A549 (cell line): ENCODE measurements at regions not wholly inside any gene's neighbourhood (a gene's known extent, or its start where the extent isn't known, plus 50 kb on each side); places are given as distances from the start of the nearest gene placed in this dataset.

Experiments used
- ATAC-seq, 2 experiments: fragments of 200-7000 bp in 1 of 2; fragments of >200 bp in 1 of 2; cut with Nextera tagmentation in 1 of 2; cut with Tn5 transposase in 1 of 2; 3 replicates each; pipeline versions ENCODE4 v1.8.0 to v1.9.1; 2018 to 2020; ENCODE audit warnings: mild to moderate bottlenecking in 1 of 2, moderate library complexity in 1 of 2
- CTCF ChIA-PET: fragments of 300-600 bp; sonication (Branson Sonifier 250); formaldehyde crosslinking; extraction: SDS; loops from one replicate; lab custom pipeline; 2021; ENCODE audit warnings: antibody characterized with exemption, inconsistent platforms; lab: Yijun Ruan, JAX
- POLR2A ChIA-PET: fragments of 350-600 bp; formaldehyde crosslinking; extraction: SDS; loops from one replicate; lab custom pipeline; 2021; ENCODE audit warnings: antibody characterized with exemption, inconsistent platforms; lab: Yijun Ruan, JAX
- DNase-seq, 2 experiments: peaks; one replicate each; pipeline versions ENCODE4 v3.0.0 to v3.0.0-alpha.2; 2011 to 2016; ENCODE audit warnings: low read depth in 1 of 2, low spot score in 1 of 2
- FAIRE-seq: peaks from 2 replicates; lab custom pipeline; 2011; peaks lifted over from hg19 to GRCh38; lab: Jason Lieb, UNC
- H3K27ac ChIP-seq, 2 experiments: fragments of >200 bp; sonication (Bioruptor Twin); formaldehyde crosslinking; 3 replicates each; pipeline ENCODE4 v1.5.1; 2016 to 2017
- H3K4me1 ChIP-seq: fragments of >200 bp; sonication (Bioruptor Twin); formaldehyde crosslinking; 3 replicates; pipeline ENCODE4 v1.6.1; 2016
- H3K4me2 ChIP-seq: fragments of >200 bp; sonication (Bioruptor Twin); formaldehyde crosslinking; 3 replicates; pipeline ENCODE4 v1.6.1; 2016
- H3K4me3 ChIP-seq: fragments of >200 bp; sonication (Bioruptor Twin); formaldehyde crosslinking; 3 replicates; pipeline ENCODE4 v1.5.1; 2016
- H3K9me3 ChIP-seq: fragments of >200 bp; sonication (Bioruptor Twin); formaldehyde crosslinking; 3 replicates; pipeline ENCODE4 v1.6.1; 2016
- BCL3 ChIP-seq: fragments of >200 bp; sonication (Bioruptor Twin); formaldehyde crosslinking; IDR thresholded peaks from 3 replicates; pipeline ENCODE4 v1.6.1; 2016
- BHLHE40 ChIP-seq: IDR thresholded peaks from 2 replicates; pipeline ENCODE4 v1.6.1; 2012; ENCODE audit warnings: low read depth, low read length, inconsistent platforms
- CHD2 ChIP-seq: fragments of 150-350 bp; IDR thresholded peaks from 2 replicates; pipeline ENCODE4 v1.6.1; 2014; ENCODE audit warnings: low read length; ENCODE audit not compliant: partially characterized antibody
- CTCF ChIP-seq: fragments of >200 bp; sonication (Bioruptor Twin); formaldehyde crosslinking; IDR thresholded peaks from 3 replicates; pipeline ENCODE4 v1.5.1; 2016
- EHMT2 ChIP-seq: fragments of 200-600 bp; sonication (generic); IDR thresholded peaks from 2 replicates; pipeline ENCODE4 v1.6.1; 2016; ENCODE audit warnings: antibody characterized with exemption, low read depth, mild to moderate bottlenecking, moderate library complexity
- ESRRA ChIP-seq: fragments of 150-350 bp; IDR thresholded peaks from 2 replicates; pipeline ENCODE4 v1.6.1; 2014; ENCODE audit warnings: mild to moderate bottlenecking, low read length, borderline replicate concordance
- FOSB ChIP-seq: fragments of 250-450 bp; sonication (Bioruptor Pico); IDR thresholded peaks from 2 replicates; pipeline ENCODE4 v1.5.0; 2020; ENCODE audit warnings: mild to moderate bottlenecking, moderate library complexity
- FOSL2 ChIP-seq, 2 experiments: fragments of 450-650 bp in 1 of 2; fragments of >200 bp in 1 of 2; sonication (Bioruptor Twin) in 1 of 2; formaldehyde crosslinking; IDR thresholded peaks; 2 replicates each; pipeline versions ENCODE4 v1.5.0 to v1.6.1; 2016 to 2020; ENCODE audit warnings: mild to moderate bottlenecking in 1 of 2, moderate library complexity in 1 of 2
- FOXS1 ChIP-seq: fragments of 250-450 bp; sonication (Bioruptor Pico); IDR thresholded peaks from 2 replicates; pipeline ENCODE4 v1.5.0; 2020; ENCODE audit warnings: mild to moderate bottlenecking, moderate library complexity
- GATA3 ChIP-seq: IDR thresholded peaks from 2 replicates; pipeline ENCODE4 v1.6.1; 2012; ENCODE audit warnings: borderline replicate concordance
- HDAC2 ChIP-seq: fragments of 200-600 bp; sonication (generic); IDR thresholded peaks from 2 replicates; pipeline ENCODE4 v1.6.1; 2016
- HES2 ChIP-seq: fragments of >200 bp; sonication (Bioruptor Twin); formaldehyde crosslinking; IDR thresholded peaks from 2 replicates; pipeline ENCODE4 v1.6.1; 2016
- HOXA7 ChIP-seq: fragments of 250-450 bp; sonication (Bioruptor Pico); IDR thresholded peaks from 2 replicates; pipeline ENCODE4 v1.5.0; 2020; ENCODE audit warnings: mild to moderate bottlenecking, moderate library complexity
- HOXB5 ChIP-seq: fragments of 250-450 bp; sonication (Bioruptor Pico); IDR thresholded peaks from 2 replicates; pipeline ENCODE4 v1.5.0; 2020; ENCODE audit warnings: mild to moderate bottlenecking, moderate library complexity
- JUNB ChIP-seq: fragments of >200 bp; sonication (Bioruptor Twin); formaldehyde crosslinking; IDR thresholded peaks from 2 replicates; pipeline ENCODE4 v1.6.1; 2016
- KDM5A ChIP-seq: fragments of 200-600 bp; sonication (generic); IDR thresholded peaks from 2 replicates; pipeline ENCODE4 v1.6.1; 2016; ENCODE audit warnings: antibody characterized with exemption, mild to moderate bottlenecking
- MAZ ChIP-seq: fragments of 150-350 bp; IDR thresholded peaks from 2 replicates; pipeline ENCODE4 v1.6.1; 2014; ENCODE audit warnings: antibody characterized with exemption, low read depth, low read length, borderline replicate concordance
- MYC ChIP-seq: IDR thresholded peaks from 2 replicates; pipeline ENCODE4 v1.6.1; 2012; ENCODE audit warnings: mild to moderate bottlenecking, inconsistent platforms, low read length, improper control_type of control experiment, borderline replicate concordance
- NFE2L2 ChIP-seq: fragments of 150-350 bp; conservative IDR thresholded peaks from 2 replicates; pipeline ENCODE4 v1.6.1; 2014; ENCODE audit warnings: low read length
- NPAS2 ChIP-seq: fragments of 250-450 bp; sonication (Bioruptor Pico); IDR thresholded peaks from 2 replicates; pipeline ENCODE4 v1.8.0; 2022; ENCODE audit warnings: mild to moderate bottlenecking, moderate library complexity, borderline replicate concordance
- NR3C1 ChIP-seq: fragments of >200 bp; sonication (Bioruptor Twin); formaldehyde crosslinking; IDR thresholded peaks from 3 replicates; pipeline ENCODE4 v1.6.1; 2017
- PHF8 ChIP-seq: fragments of 200-600 bp; sonication (generic); IDR thresholded peaks from 2 replicates; pipeline ENCODE4 v1.6.1; 2016; ENCODE audit warnings: low read depth, mild to moderate bottlenecking, antibody characterized with exemption, moderate library complexity, borderline replicate concordance
- POLR2AphosphoS2 ChIP-seq: conservative IDR thresholded peaks from 2 replicates; pipeline ENCODE4 v1.6.1; 2012; ENCODE audit warnings: low read length, improper control_type of control experiment, inconsistent platforms
- RARB ChIP-seq: fragments of 250-450 bp; sonication (Bioruptor Pico); IDR thresholded peaks from 2 replicates; pipeline ENCODE4 v1.8.0; 2021; ENCODE audit warnings: mild to moderate bottlenecking, moderate library complexity
- RFX5 ChIP-seq: fragments of 450-650 bp; IDR thresholded peaks from 2 replicates; pipeline ENCODE4 v1.7.1; 2014; ENCODE audit warnings: antibody characterized with exemption, mild to moderate bottlenecking, moderate library complexity
- SMC3 ChIP-seq: fragments of >200 bp; sonication (Bioruptor Twin); formaldehyde crosslinking; IDR thresholded peaks from 3 replicates; pipeline ENCODE4 v1.6.1; 2018; ENCODE audit warnings: inconsistent platforms
- TFCP2L1 ChIP-seq: fragments of 250-450 bp; sonication (Bioruptor Pico); IDR thresholded peaks from 2 replicates; pipeline ENCODE4 v1.5.0; 2021; ENCODE audit warnings: mild to moderate bottlenecking
- ZC3H11A ChIP-seq: fragments of 450-650 bp; IDR thresholded peaks from 2 replicates; pipeline ENCODE4 v1.6.1; 2014; ENCODE audit warnings: antibody characterized with exemption, mild to moderate bottlenecking
- ZSCAN20 ChIP-seq: fragments of 250-450 bp; sonication (Bioruptor Pico); IDR thresholded peaks from 2 replicates; pipeline ENCODE4 v1.8.0; 2022; ENCODE audit warnings: mild to moderate bottlenecking, moderate library complexity
- WGBS: methylation state at CpG from one replicate; pipeline ENCODE4 v1.1.6; 2017; ENCODE audit errors: missing lambda C conversion rate; 5-methylcytosine and 5-hydroxymethylcytosine counted together
- TF ChIP-seq, protein P1 (sequence below): fragments of 250-450 bp; sonication (Bioruptor Pico); IDR thresholded peaks from 2 replicates; pipeline ENCODE4 v1.5.0; 2021; ENCODE audit warnings: mild to moderate bottlenecking, moderate library complexity, borderline replicate concordance

DNA sequence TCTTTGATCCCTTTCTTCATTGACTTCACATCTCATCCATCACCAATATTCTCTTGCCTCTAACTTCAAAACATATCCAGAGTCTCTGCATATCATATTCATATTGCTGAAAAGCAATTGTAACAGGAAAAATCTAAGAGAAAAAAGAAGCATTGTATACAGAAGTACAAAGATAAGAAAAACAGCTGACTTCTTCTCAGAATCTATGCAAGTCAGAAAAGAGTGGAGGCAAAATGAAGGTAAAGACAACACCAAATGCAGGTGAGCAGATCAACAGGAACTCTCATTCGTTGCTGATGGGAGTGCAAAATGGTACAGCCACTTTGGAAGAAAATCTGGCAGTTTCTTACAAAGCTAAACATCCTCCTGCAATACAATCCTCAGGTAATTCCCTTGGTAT lies 155.6 kb downstream of the PHF2 start:
- H3K9me3 ChIP-seq = peaks cover 30% of the 10 kb centered on the region
- POLR2A ChIA-PET = no interaction called here
- FAIRE-seq = peak; percentile 63
- H3K4me1 ChIP-seq = no peaks in the 10 kb centered on the region
- no peak overlapping the region for H3K27ac ChIP-seq
- ATAC-seq = no peak
- CTCF ChIA-PET = no interaction called here
- TF ChIP-seq HES2 (no peak), FOXS1 (CRISPR knock-in tag) (no peak), TFCP2L1 (CRISPR knock-in tag) (no peak), BCL3 (no peak), MAZ (no peak), FOSB (CRISPR knock-in tag) (no peak), ZC3H11A (no peak), KDM5A (no peak), ESRRA (no peak), SMC3 (no peak), RARB (CRISPR knock-in tag) (no peak), CTCF (no peak)
- 3% methylated on average over 1 of the region's 1 CpG for WGBS
- no peak overlapping the region for H3K4me2 ChIP-seq
- H3K4me3 ChIP-seq = no peak overlapping the region
- DNase-seq = no peak

GRCh38 chr9:93730648-93731047 lies 154.3 kb downstream of the PHF2 start:
- no peak overlapping the region for H3K27ac ChIP-seq
- ATAC-seq (no peak), DNase-seq (no peak), FAIRE-seq (no peak)
- H3K9me3 ChIP-seq = peaks cover 30% of the 10 kb centered on the region
- WGBS = 17% methylated on average over 7 of the region's 8 CpGs
- POLR2A ChIA-PET = no interaction called here
- no peak overlapping the region for H3K4me3 ChIP-seq
- CTCF ChIA-PET = no interaction called here
- TF ChIP-seq FOSL2 (IDR thresholded peaks at IDR 0.05) (no peak), FOSL2 (CRISPR knock-in tag; IDR thresholded peaks at IDR 0.05) (no peak), MYC (no peak), JUNB (no peak), HOXB5 (CRISPR knock-in tag) (no peak), RFX5 (no peak), PHF8 (no peak), CTCF (no peak), HDAC2 (no peak), NR3C1 (no peak)
- H3K4me2 ChIP-seq = no peak overlapping the region
- H3K4me1 ChIP-seq = no peaks in the 10 kb centered on the region

GRCh38 chr9:93730217-93730616 lies 153.8 kb downstream of the PHF2 start:
- CTCF ChIA-PET = no interaction called here
- POLR2A ChIA-PET = no interaction called here
- FAIRE-seq (no peak), DNase-seq (no peak), ATAC-seq (no peak)
- Histone ChIP-seq H3K27ac (no peak overlapping the region), H3K4me2 (no peak overlapping the region), H3K4me1 (no peaks in the 10 kb centered on the region), H3K9me3 (peaks cover 30% of the 10 kb centered on the region), H3K4me3 (no peak overlapping the region)
- WGBS = 39% methylated on average over 11 of the region's 11 CpGs
- TF ChIP-seq HOXB5 (CRISPR knock-in tag) (no peak), CHD2 (no peak), EHMT2 (no peak), BHLHE40 (no peak), POLR2AphosphoS2 (no peak), ZC3H11A (no peak), NFE2L2 (no peak), HOXA7 (CRISPR knock-in tag) (no peak), MAZ (no peak), GATA3 (no peak), NPAS2 (CRISPR knock-in tag) (no peak), ZSCAN20 (CRISPR knock-in tag) (no peak)
- TF ChIP-seq, protein P1, sequence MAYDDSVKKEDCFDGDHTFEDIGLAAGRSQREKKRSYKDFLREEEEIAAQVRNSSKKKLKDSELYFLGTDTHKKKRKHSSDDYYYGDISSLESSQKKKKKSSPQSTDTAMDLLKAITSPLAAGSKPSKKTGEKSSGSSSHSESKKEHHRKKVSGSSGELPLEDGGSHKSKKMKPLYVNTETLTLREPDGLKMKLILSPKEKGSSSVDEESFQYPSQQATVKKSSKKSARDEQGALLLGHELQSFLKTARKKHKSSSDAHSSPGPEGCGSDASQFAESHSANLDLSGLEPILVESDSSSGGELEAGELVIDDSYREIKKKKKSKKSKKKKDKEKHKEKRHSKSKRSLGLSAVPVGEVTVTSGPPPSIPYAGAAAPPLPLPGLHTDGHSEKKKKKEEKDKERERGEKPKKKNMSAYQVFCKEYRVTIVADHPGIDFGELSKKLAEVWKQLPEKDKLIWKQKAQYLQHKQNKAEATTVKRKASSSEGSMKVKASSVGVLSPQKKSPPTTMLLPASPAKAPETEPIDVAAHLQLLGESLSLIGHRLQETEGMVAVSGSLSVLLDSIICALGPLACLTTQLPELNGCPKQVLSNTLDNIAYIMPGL (CRISPR knock-in tag) = no peak
